Stomach smooth muscle (tissue), 2 donors: ENCODE measurements at regions not wholly inside any gene's neighbourhood (a gene's known extent, or its start where the extent isn't known, plus 50 kb on each side); places are given as distances from the start of the nearest gene placed in this dataset.
"Not testable (repeated sequence)": the region's sequence is repeated elsewhere in the genome, so short reads cannot be mapped to it uniquely, and the experiment has no call there.

Experiments
- H3K27ac ChIP-seq: one replicate; pipeline ENCODE4 v1.7.0; 2013; ENCODE audit warnings: mild to moderate bottlenecking, low read length, inconsistent platforms
- H3K27me3 ChIP-seq, 2 donors: one replicate each; pipeline ENCODE4 v1.7.0; 2013; ENCODE audit warnings: low read length in 2 of 2; ENCODE audit not compliant: insufficient read depth in 2 of 2, control insufficient read depth in 1 of 2
- H3K36me3 ChIP-seq, 2 donors: one replicate each; pipeline ENCODE4 v1.7.0; 2013; ENCODE audit warnings: low read length in 2 of 2; ENCODE audit not compliant: control insufficient read depth in 2 of 2, insufficient read depth in 2 of 2
- H3K4me1 ChIP-seq: one replicate; pipeline ENCODE4 v1.7.0; 2013; ENCODE audit warnings: low read length; ENCODE audit not compliant: control insufficient read depth, insufficient read depth
- H3K4me3 ChIP-seq, 2 donors: one replicate each; pipeline ENCODE4 v1.7.0; 2013; ENCODE audit warnings: low read length in 2 of 2
- H3K9ac ChIP-seq, 2 donors: one replicate each; pipeline ENCODE4 v1.7.0; 2013; ENCODE audit warnings: low read length in 2 of 2, mild to moderate bottlenecking in 1 of 2
- H3K9me3 ChIP-seq, 2 donors: one replicate each; pipeline ENCODE4 v1.7.0; 2013; ENCODE audit warnings: low read length in 2 of 2; ENCODE audit not compliant: control insufficient read depth in 2 of 2
- donor health status: healthy.
- donor health status: Pancreatic carcinoma.

DNA sequence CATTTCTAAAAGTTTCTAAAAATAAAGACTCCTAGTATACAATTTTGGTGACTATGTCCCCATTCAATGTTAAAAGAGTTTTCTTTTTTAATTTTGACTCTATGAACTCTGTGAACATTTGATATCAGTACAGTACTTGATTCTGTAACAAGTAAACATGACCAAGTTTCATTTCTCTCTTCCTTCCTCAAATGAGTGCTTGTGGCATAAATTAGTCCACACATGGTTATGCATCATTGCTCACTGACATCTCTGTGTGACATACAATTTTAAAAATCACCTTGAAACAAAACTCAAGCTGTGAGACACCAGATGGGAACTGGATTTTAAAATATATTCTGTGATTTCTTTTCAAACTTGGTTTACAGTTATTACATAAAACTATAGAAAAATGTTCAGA, 253.9 kb upstream of the MDGA2 start:
- no peaks in the 10 kb centered on the region for H3K27me3 ChIP-seq
- no peak overlapping the region for H3K4me3 ChIP-seq
- no peaks in the 10 kb centered on the region for H3K36me3 ChIP-seq
- no peak overlapping the region for H3K9ac ChIP-seq
- no peaks in the 10 kb centered on the region for H3K9me3 ChIP-seq
- no peaks in the 10 kb centered on the region for H3K4me1 ChIP-seq
- no peak overlapping the region for H3K27ac ChIP-seq

DNA sequence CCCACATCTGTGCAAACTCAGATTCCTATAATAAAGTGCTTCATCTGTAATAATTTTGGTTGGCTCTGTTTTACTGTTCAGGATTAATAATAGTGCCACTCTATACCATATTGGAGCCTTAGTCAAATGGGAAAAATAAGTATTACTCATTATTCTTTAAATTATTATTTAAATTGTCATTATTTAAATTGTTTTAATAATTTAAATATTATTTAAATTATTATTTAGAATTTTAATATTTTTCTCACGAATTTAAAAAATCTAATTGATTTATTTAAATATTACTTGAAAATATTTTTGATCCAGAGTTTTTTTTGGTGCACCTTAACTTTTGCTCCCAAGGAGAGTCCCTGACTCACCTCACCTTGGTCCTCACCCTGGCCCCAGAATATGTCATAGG, 245.7 kb upstream of the MDGA2 start:
- no peak overlapping the region for H3K27ac ChIP-seq
- no peaks in the 10 kb centered on the region for H3K9me3 ChIP-seq
- no peak overlapping the region for H3K9ac ChIP-seq
- H3K36me3 ChIP-seq = no peaks in the 10 kb centered on the region
- no peaks in the 10 kb centered on the region for H3K4me1 ChIP-seq
- H3K27me3 ChIP-seq = no peaks in the 10 kb centered on the region
- no peak overlapping the region for H3K4me3 ChIP-seq

DNA sequence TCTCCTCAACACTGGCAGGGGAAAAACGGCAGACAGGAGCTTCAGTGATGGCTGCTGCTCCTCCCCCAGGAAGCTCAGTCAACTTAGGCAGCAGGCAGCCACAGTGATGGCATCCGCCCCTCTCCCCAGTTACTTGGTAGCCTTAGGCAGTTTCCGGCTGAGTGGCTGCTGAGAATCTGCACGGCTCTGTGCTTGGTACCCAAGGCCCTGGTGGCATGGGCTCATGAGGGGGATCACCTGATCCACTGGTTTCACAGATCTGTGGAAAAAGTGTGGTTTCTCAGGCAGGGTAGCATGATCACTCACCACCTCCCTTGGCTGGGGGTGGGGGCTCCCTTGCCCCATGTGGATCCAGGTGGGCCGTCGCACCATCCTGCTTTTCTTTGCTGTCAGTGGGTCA, 244.6 kb upstream of the MDGA2 start:
- Histone ChIP-seq H3K27me3 (no peaks in the 10 kb centered on the region), H3K9me3 (no peaks in the 10 kb centered on the region), H3K9ac (no peak overlapping the region), H3K27ac (no peak overlapping the region), H3K4me1 (no peaks in the 10 kb centered on the region), H3K36me3 (no peaks in the 10 kb centered on the region), H3K4me3 (no peak overlapping the region)

DNA sequence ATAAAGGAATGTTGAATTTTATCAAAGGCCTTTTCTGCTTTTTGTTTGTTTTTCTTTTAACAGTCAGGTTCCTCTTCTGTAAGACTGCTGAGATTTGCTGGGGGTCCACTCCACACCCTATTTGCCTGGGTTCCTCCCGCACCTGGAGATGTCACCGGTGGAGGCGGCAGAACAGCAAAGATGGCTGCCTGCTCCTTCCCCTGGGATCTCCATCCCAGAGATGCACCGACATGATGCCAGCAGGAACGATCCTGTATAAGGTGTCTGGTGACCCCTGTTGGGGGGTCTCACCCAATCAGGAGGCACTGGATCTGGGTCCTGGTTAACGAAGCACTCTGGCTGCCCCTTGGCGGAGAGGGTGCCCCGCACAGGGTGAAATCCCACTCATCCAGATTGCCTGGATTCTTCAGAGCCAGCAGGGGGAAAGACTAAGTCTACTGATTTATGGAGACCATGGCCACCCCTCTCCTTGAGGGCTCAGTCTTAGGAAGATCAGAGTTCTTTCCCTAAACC, 244.0 kb upstream of the MDGA2 start:
- Histone ChIP-seq H3K9me3 (no peaks in the 10 kb centered on the region), H3K4me1 (no peaks in the 10 kb centered on the region), H3K27me3 (no peaks in the 10 kb centered on the region), H3K27ac (no peak overlapping the region), H3K4me3 (no peak overlapping the region), H3K36me3 (no peaks in the 10 kb centered on the region), H3K9ac (no peak overlapping the region)

DNA sequence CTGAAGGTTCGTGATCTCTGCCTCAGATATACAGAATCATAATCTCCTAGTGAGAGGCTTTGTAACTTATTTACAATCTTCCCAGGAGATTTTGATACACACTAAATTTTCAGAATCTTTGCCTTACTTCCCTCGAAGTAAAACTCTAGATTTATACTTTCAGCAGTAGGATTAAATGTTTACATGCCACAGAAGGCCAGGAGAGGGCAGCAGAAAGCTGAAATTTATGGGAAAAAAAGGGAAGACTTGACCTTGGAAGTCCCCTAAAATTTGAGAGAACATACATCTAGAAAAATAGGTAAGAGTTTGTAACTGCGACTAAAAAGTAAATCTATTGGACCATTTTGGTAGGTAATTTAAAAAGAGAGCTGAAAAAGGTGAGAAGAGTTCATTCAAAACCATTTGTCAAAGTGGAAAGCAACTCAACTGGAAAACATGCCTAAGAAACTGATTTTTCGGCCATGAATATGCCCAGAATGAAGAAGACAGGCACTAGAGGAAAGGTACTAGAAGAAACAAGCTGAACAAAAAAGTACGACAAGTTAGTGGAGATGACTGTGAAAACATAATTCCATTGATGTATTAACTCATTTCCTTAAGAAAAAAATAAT, 242.0 kb upstream of the MDGA2 start:
- H3K9me3 ChIP-seq = no peaks in the 10 kb centered on the region
- no peaks in the 10 kb centered on the region for H3K27me3 ChIP-seq
- no peaks in the 10 kb centered on the region for H3K36me3 ChIP-seq
- no peak overlapping the region for H3K4me3 ChIP-seq
- H3K27ac ChIP-seq = no peak overlapping the region
- H3K9ac ChIP-seq = no peak overlapping the region
- H3K4me1 ChIP-seq = no peaks in the 10 kb centered on the region

DNA sequence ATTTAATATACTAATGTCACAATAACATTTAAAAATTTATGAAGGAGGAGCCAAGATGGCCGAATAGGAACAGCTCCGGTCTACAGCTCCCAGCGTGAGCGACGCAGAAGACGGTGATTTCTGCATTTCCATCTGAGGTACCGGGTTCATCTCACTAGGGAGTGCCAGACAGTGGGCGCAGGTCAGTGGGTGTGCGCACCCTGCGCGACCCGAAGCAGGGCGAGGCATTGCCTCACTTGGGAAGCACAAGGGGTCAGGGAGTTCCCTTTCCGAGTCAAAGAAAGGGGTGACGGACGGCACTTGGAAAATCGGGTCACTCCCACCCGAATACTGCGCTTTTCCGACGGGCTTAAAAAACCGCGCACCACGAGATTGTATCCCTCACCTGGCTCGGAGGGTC, 225.7 kb upstream of the MDGA2 start:
- H3K9ac ChIP-seq, H3K36me3 ChIP-seq, H3K4me3 ChIP-seq, H3K27me3 ChIP-seq, H3K27ac ChIP-seq, H3K9me3 ChIP-seq, H3K4me1 ChIP-seq: not testable (repeated sequence)

DNA sequence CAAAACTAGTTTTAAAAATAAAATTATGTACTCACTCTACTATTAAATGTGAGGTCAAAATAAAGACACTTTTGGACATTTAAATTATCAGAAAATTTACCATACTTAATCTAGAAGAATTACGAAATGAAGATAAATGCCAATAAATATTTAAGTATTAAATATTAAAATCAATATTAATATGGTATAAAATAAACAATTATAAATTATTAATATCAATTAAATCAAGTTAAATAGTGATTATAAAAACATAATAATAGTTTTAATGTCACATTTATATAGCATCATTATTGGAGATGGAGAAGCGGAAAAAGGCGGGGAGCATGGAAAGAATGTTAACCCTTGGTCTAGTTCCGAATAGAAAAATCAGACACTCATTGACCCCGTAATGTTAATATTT, 224.3 kb upstream of the MDGA2 start:
- Histone ChIP-seq H3K4me3 (no peak overlapping the region), H3K27me3 (no peaks in the 10 kb centered on the region), H3K9ac (no peak overlapping the region), H3K36me3 (no peaks in the 10 kb centered on the region), H3K4me1 (no peaks in the 10 kb centered on the region), H3K9me3 (no peaks in the 10 kb centered on the region), H3K27ac (no peak overlapping the region)

DNA sequence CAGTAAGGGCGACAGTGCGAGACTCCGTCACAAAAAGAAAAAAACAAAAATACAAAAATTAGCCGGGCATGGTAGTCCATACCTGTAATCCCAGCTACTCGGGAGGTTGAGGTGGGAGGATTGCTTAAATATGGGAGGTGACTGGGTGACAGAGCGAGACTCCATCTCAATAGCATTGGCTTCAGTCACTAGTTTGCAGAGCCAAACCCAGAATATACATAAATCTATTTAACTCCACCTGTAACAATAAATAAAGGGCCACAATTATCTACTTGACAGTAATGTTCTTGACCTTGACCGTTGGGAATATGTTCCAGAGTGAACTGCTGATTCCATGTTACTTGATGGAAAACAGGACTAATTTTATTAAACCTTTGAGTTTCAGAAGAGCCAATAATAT, 198.9 kb upstream of the MDGA2 start:
- H3K36me3 ChIP-seq = no peaks in the 10 kb centered on the region
- H3K27ac ChIP-seq = no peak overlapping the region
- H3K9ac ChIP-seq = no peak overlapping the region
- no peaks in the 10 kb centered on the region for H3K4me1 ChIP-seq
- no peaks in the 10 kb centered on the region for H3K27me3 ChIP-seq
- no peak overlapping the region for H3K4me3 ChIP-seq
- no peaks in the 10 kb centered on the region for H3K9me3 ChIP-seq

DNA sequence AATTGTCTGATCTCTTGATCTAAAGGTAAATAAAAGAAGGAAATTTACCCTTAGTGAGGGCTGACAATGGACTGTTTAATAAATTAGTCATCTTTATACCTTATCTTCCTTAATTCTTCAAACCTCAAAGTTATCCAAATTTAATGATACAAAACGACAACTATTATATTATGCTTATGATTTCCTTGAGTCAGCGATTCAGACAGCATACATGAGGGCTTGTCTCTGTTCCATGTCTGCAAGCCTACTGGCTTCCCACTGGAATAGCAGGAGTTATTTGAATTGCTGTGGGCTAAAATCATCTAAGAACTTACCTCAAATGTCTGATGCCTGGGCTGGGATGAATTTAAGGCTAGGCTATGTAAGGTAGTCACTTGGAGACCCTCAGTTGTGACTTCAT, 197.2 kb upstream of the MDGA2 start:
- no peaks in the 10 kb centered on the region for H3K9me3 ChIP-seq
- H3K4me3 ChIP-seq = no peak overlapping the region
- H3K9ac ChIP-seq = no peak overlapping the region
- no peak overlapping the region for H3K27ac ChIP-seq
- H3K36me3 ChIP-seq = no peaks in the 10 kb centered on the region
- no peaks in the 10 kb centered on the region for H3K4me1 ChIP-seq
- H3K27me3 ChIP-seq = no peaks in the 10 kb centered on the region

DNA sequence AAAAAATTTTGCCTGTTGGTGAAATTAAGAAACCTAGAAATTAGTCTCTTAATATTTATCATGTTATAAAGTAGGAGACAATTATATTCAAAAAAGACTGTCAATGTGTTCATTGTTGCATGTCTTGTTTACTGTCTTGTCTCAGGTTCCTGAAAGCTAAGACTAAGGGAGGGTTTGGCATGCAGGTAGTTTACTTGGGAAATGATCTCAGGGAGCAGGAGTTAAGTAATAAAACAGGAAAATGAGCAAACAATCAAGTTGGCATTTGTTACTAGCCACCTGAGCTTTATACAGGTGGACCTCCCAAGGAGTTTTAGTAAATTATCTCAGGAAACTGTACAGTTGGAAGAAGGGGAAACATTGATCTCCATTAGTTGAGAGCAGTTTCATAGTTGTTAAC, 188.0 kb upstream of the MDGA2 start:
- H3K36me3 ChIP-seq = no peaks in the 10 kb centered on the region
- H3K27ac ChIP-seq = no peak overlapping the region
- H3K9ac ChIP-seq = no peak overlapping the region
- peaks cover 0 to 2% of the 10 kb centered on the region in 2 donors for H3K9me3 ChIP-seq
- no peak overlapping the region for H3K4me3 ChIP-seq
- H3K4me1 ChIP-seq = no peaks in the 10 kb centered on the region
- H3K27me3 ChIP-seq = no peaks in the 10 kb centered on the region

DNA sequence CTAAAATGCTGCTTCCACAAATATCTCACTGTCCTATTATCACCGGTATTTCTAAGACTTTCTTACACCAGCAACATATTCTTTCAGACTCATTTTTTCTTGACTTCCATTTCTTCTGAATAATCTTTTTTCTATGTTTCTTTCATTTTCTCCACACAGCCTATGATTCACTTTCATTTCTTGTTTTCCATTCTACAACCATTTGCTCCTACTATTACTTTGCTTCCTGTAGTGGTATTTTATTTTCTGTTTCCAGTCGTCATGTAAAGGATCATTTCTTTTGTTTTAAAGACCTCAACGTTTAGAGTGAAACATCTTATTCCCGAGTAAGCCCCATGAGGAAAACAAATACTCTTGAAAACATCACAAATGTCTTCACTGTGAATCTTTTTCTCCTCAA, 182.2 kb upstream of the MDGA2 start:
- Histone ChIP-seq H3K9me3 (peaks cover 0 to 2% of the 10 kb centered on the region in 2 donors), H3K4me3 (no peak overlapping the region), H3K9ac (no peak overlapping the region), H3K4me1 (no peaks in the 10 kb centered on the region), H3K27ac (no peak overlapping the region), H3K27me3 (no peaks in the 10 kb centered on the region), H3K36me3 (no peaks in the 10 kb centered on the region)
